ENCODE measurements at regions not wholly inside any gene's neighbourhood (a gene's known extent, or its start where the extent isn't known, plus 50 kb on each side); places are given as distances from the start of the nearest gene placed in this dataset.

GRCh38 chr2:158893474-158893873, 75.0 kb upstream of the TANC1 start:
- peaks cover 9% of the 10 kb centered on the region for H3K9me3 Mint-ChIP-seq
- H3K4me1 Mint-ChIP-seq (ENCODE audit: low read depth), result no peaks in the 10 kb centered on the region
- no peak for DNase-seq (ENCODE audit: low spot score)
- no peak overlapping the region for H3K27ac Mint-ChIP-seq
- no peaks in the 10 kb centered on the region for H3K27me3 Mint-ChIP-seq (ENCODE audit: low read depth)
- H3K36me3 Mint-ChIP-seq (ENCODE audit: low read depth), result no peaks in the 10 kb centered on the region
- no peak overlapping the region for H3K4me3 Mint-ChIP-seq

- no peak overlapping the region for H3K4me3 Mint-ChIP-seq
- no peaks in the 10 kb centered on the region for H3K4me1 Mint-ChIP-seq (ENCODE audit: low read depth)
Measured at GRCh38 chr2:158894078-158894477, 74.4 kb upstream of the TANC1 start.

DNA sequence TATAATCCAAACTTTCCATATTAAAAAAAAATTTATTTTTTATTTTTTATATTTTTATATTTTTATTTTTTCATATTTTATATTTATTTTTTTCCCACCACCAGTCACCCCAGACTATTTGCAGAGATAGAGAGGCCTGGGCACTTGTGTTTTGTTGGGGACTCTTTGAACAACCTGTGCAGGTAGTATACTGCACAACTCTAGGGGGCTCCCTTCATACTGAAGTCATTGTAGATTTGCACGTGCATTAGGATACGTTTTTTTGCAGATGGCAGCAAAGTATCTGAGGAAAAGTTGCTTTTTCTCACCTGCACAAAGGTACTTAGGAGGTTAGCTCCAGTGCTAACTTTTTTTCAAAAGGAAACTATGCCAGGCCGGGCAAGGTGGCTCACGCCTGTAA, 73.9 kb upstream of the TANC1 start:
- H3K36me3 Mint-ChIP-seq (ENCODE audit: low read depth), result no peaks in the 10 kb centered on the region
- no peak overlapping the region for H3K4me3 Mint-ChIP-seq
- H3K4me1 Mint-ChIP-seq (ENCODE audit: low read depth), result no peaks in the 10 kb centered on the region
- H3K27ac Mint-ChIP-seq, result no peak overlapping the region
- no peaks in the 10 kb centered on the region for H3K27me3 Mint-ChIP-seq (ENCODE audit: low read depth)
- peaks cover 7% of the 10 kb centered on the region for H3K9me3 Mint-ChIP-seq
- DNase-seq (ENCODE audit: low spot score), result no peak

More at GRCh38 chr2:158894078-158894477, 74.4 kb upstream of the TANC1 start:
- Mint-ChIP-seq H3K27me3 (ENCODE audit: low read depth) (no peaks in the 10 kb centered on the region), H3K27ac (no peak overlapping the region), H3K36me3 (ENCODE audit: low read depth) (no peaks in the 10 kb centered on the region), H3K9me3 (peaks cover 9% of the 10 kb centered on the region)
- DNase-seq (ENCODE audit: low spot score), result no peak

GRCh38 chr2:158900345-158900744, 68.1 kb upstream of the TANC1 start:
- no peak overlapping the region for H3K27ac Mint-ChIP-seq
- no peaks in the 10 kb centered on the region for H3K36me3 Mint-ChIP-seq (ENCODE audit: low read depth)
- peaks cover 2% of the 10 kb centered on the region for H3K27me3 Mint-ChIP-seq (ENCODE audit: low read depth)

GRCh38 chr2:158902005-158902398, 66.4 kb upstream of the TANC1 start:
- Mint-ChIP-seq H3K4me1 (ENCODE audit: low read depth) (no peaks in the 10 kb centered on the region), H3K9me3 (no peaks in the 10 kb centered on the region), H3K36me3 (ENCODE audit: low read depth) (no peaks in the 10 kb centered on the region), H3K27ac (no peak overlapping the region), H3K27me3 (ENCODE audit: low read depth) (peaks cover 2% of the 10 kb centered on the region), H3K4me3 (no peak overlapping the region)
- DNase-seq (ENCODE audit: low spot score), result no peak

More at GRCh38 chr2:158900345-158900744, 68.1 kb upstream of the TANC1 start:
- H3K4me1 Mint-ChIP-seq (ENCODE audit: low read depth), result no peaks in the 10 kb centered on the region
- H3K9me3 Mint-ChIP-seq, result no peaks in the 10 kb centered on the region
- no peak for DNase-seq (ENCODE audit: low spot score)
- H3K4me3 Mint-ChIP-seq, result no peak overlapping the region

GRCh38 chr2:158903711-158904405, 64.6 kb upstream of the TANC1 start:
- H3K27ac Mint-ChIP-seq, result no peak overlapping the region
- H3K36me3 Mint-ChIP-seq (ENCODE audit: low read depth), result no peaks in the 10 kb centered on the region
- DNase-seq (ENCODE audit: low spot score), result no peak
- peaks cover 2% of the 10 kb centered on the region for H3K27me3 Mint-ChIP-seq (ENCODE audit: low read depth)
- H3K4me3 Mint-ChIP-seq, result no peak overlapping the region
- no peaks in the 10 kb centered on the region for H3K4me1 Mint-ChIP-seq (ENCODE audit: low read depth)
- no peaks in the 10 kb centered on the region for H3K9me3 Mint-ChIP-seq

- Mint-ChIP-seq H3K27ac (no peak overlapping the region), H3K4me1 (ENCODE audit: low read depth) (no peaks in the 10 kb centered on the region), H3K36me3 (ENCODE audit: low read depth) (no peaks in the 10 kb centered on the region), H3K4me3 (no peak overlapping the region), H3K27me3 (ENCODE audit: low read depth) (peaks cover 2% of the 10 kb centered on the region), H3K9me3 (no peaks in the 10 kb centered on the region)
- no peak for DNase-seq (ENCODE audit: low spot score)
Measured at GRCh38 chr2:158904627-158905177, 63.7 kb upstream of the TANC1 start.

DNA sequence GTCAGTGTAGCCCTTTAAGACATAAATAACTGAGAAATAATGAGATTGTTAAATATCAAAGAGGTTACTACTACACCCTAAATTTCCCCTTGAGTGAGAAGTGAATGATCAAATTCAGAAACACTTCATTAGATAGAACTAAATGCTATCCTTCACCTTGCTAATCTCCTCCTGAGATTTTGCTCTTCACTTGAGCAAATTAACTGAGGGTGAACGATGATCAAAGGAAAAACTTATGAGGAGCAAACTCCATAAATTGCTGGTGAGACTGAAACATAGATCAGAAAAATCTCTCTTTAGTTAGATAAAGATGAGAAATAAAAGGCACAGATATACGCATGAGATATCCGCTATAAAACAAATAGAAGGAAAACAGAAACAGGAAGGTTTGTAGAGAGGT, 63.1 kb upstream of the TANC1 start:
- Mint-ChIP-seq H3K27me3 (ENCODE audit: low read depth) (peaks cover 2% of the 10 kb centered on the region), H3K36me3 (ENCODE audit: low read depth) (no peaks in the 10 kb centered on the region), H3K9me3 (no peaks in the 10 kb centered on the region), H3K27ac (no peak overlapping the region), H3K4me3 (no peak overlapping the region), H3K4me1 (ENCODE audit: low read depth) (no peaks in the 10 kb centered on the region)
- DNase-seq (ENCODE audit: low spot score), result no peak

- Mint-ChIP-seq H3K4me3 (no peak overlapping the region), H3K27me3 (ENCODE audit: low read depth) (peaks cover 2% of the 10 kb centered on the region), H3K9me3 (no peaks in the 10 kb centered on the region), H3K4me1 (ENCODE audit: low read depth) (no peaks in the 10 kb centered on the region), H3K36me3 (ENCODE audit: low read depth) (no peaks in the 10 kb centered on the region), H3K27ac (no peak overlapping the region)
- DNase-seq (ENCODE audit: low spot score), result no peak
Measured at GRCh38 chr2:158905784-158906183, 62.7 kb upstream of the TANC1 start.

DNA sequence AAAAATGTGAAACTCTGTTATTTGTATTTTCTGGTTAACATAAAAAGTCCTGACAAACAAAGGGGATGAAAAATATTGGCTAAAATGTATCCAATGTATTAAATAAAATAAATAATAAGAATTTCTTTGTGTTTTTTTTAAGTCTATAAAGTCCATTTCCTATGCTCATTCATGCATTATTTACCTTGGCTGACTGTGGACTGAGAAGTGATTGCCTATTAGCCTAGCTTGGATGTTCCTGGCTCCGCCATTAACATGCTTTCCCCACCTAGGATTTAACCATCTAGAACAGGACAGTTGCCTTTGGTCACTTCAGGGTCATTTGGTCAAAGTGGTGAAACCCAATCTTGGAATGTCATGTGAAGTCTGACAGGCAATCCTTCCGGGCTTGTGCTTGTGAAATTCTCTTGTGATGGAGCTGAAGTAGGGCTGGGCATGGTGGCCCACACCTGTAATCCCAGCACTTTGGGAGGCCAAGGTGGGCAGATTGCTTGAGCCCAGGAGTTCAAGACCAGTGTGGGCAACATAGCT, 60.4 kb upstream of the TANC1 start:
- H3K36me3 Mint-ChIP-seq (ENCODE audit: low read depth), result no peaks in the 10 kb centered on the region
- H3K4me3 Mint-ChIP-seq, result no peak overlapping the region
- H3K9me3 Mint-ChIP-seq, result no peaks in the 10 kb centered on the region
- no peaks in the 10 kb centered on the region for H3K4me1 Mint-ChIP-seq (ENCODE audit: low read depth)
- H3K27ac Mint-ChIP-seq, result no peak overlapping the region
- peaks cover 2% of the 10 kb centered on the region for H3K27me3 Mint-ChIP-seq (ENCODE audit: low read depth)
- no peak for DNase-seq (ENCODE audit: low spot score)

- no peaks in the 10 kb centered on the region for H3K9me3 Mint-ChIP-seq
- H3K27ac Mint-ChIP-seq, result no peak overlapping the region
- H3K27me3 Mint-ChIP-seq (ENCODE audit: low read depth), result peaks cover 8% of the 10 kb centered on the region
- H3K4me1 Mint-ChIP-seq (ENCODE audit: low read depth), result no peaks in the 10 kb centered on the region
- H3K4me3 Mint-ChIP-seq, result no peak overlapping the region
- no peaks in the 10 kb centered on the region for H3K36me3 Mint-ChIP-seq (ENCODE audit: low read depth)
- DNase-seq (ENCODE audit: low spot score), result no peak
Measured at GRCh38 chr2:158912112-158912511, 56.3 kb upstream of the TANC1 start.

- H3K4me1 Mint-ChIP-seq (ENCODE audit: low read depth), result no peaks in the 10 kb centered on the region
- no peak overlapping the region for H3K4me3 Mint-ChIP-seq
Measured at GRCh38 chr2:158912765-158913164, 55.7 kb upstream of the TANC1 start.

DNA sequence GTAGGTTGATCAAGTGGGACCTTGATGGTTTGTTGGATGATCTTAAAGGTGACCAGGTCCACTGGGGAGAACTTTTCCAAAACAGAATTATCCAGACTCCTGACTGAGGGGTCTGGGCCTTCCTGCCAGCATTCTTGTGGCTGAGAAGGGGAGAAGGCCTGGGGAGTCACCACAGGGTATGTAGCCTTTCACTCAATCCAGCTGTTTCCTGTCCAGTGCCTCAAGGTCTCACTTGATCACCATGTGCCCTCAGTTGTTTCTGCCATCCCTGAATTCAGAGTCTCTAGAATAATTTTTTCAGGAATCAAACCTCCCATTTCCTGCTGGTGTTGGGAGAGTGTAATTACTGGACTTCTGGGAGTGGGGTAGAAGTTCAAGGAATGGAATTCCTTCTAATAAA, 54.4 kb upstream of the TANC1 start:
- Mint-ChIP-seq H3K4me1 (ENCODE audit: low read depth) (no peaks in the 10 kb centered on the region), H3K9me3 (no peaks in the 10 kb centered on the region), H3K27ac (no peak overlapping the region), H3K4me3 (no peak overlapping the region), H3K36me3 (ENCODE audit: low read depth) (no peaks in the 10 kb centered on the region), H3K27me3 (ENCODE audit: low read depth) (peaks cover 8% of the 10 kb centered on the region)
- no peak for DNase-seq (ENCODE audit: low spot score)

More at GRCh38 chr2:158912765-158913164, 55.7 kb upstream of the TANC1 start:
- DNase-seq (ENCODE audit: low spot score), result no peak
- H3K27me3 Mint-ChIP-seq (ENCODE audit: low read depth), result peaks cover 8% of the 10 kb centered on the region
- no peaks in the 10 kb centered on the region for H3K36me3 Mint-ChIP-seq (ENCODE audit: low read depth)
- H3K9me3 Mint-ChIP-seq, result no peaks in the 10 kb centered on the region
- no peak overlapping the region for H3K27ac Mint-ChIP-seq

DNA sequence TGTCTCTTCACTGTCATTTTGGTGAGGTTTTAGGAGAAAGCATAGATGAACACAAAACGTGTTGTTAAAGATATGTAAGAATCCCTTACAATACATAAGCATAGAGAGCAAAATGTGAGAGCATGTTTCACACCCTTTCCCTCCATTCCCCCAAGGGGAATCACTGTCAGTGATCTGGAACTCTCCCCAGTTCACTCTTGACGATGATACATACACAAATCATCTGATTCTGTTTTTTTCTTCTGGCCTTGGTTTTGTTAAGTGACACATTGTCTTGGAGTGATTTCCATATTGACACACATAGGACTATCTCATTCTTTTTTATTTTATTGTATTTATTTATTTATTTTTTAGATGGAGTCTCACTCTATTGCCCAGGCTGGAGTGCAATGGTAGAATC, 53.7 kb upstream of the TANC1 start:
- no peak overlapping the region for H3K4me3 Mint-ChIP-seq
- no peaks in the 10 kb centered on the region for H3K9me3 Mint-ChIP-seq
- no peak for DNase-seq (ENCODE audit: low spot score)
- no peaks in the 10 kb centered on the region for H3K36me3 Mint-ChIP-seq (ENCODE audit: low read depth)
- H3K27me3 Mint-ChIP-seq (ENCODE audit: low read depth), result peaks cover 8% of the 10 kb centered on the region
- no peak overlapping the region for H3K27ac Mint-ChIP-seq
- no peaks in the 10 kb centered on the region for H3K4me1 Mint-ChIP-seq (ENCODE audit: low read depth)

- peaks cover 8% of the 10 kb centered on the region for H3K27me3 Mint-ChIP-seq (ENCODE audit: low read depth)
Measured at GRCh38 chr2:158917121-158917520, 51.3 kb upstream of the TANC1 start.

More at GRCh38 chr2:158917121-158917520, 51.3 kb upstream of the TANC1 start:
- Mint-ChIP-seq H3K27ac (no peak overlapping the region), H3K36me3 (ENCODE audit: low read depth) (no peaks in the 10 kb centered on the region), H3K4me1 (ENCODE audit: low read depth) (no peaks in the 10 kb centered on the region), H3K4me3 (no peak overlapping the region), H3K9me3 (no peaks in the 10 kb centered on the region)
- no peak for DNase-seq (ENCODE audit: low spot score)

Data from T-helper 2 cell treated with Interferon-gamma antibody and Interleukin-4, amounts not matched to agents 5 μg/mL and 100 μg/mL, for 36 hours (primary cell).